HCT116 (cell line): ENCODE measurements at regions not wholly inside any gene's neighbourhood (a gene's known extent, or its start where the extent isn't known, plus 50 kb on each side); places are given as distances from the start of the nearest gene placed in this dataset.
"Not testable (repeated sequence)": the region's sequence is repeated elsewhere in the genome, so short reads cannot be mapped to it uniquely, and the experiment has no call there.

Source experiments
- ELF1 ChIP-seq: IDR thresholded peaks from 2 replicates; pipeline ENCODE4 v1.6.1; 2012; ENCODE audit warnings: low read depth, borderline replicate concordance
- EZH2 ChIP-seq: fragments of 200-600 bp; sonication (generic); IDR thresholded peaks from 2 replicates; pipeline ENCODE4 v1.6.1; 2017; ENCODE audit warnings: antibody characterized with exemption, mixed run types
- EZH2phosphoT487 ChIP-seq: fragments of 200-600 bp; IDR thresholded peaks from 2 replicates; pipeline ENCODE4 v1.6.1; 2018; ENCODE audit warnings: antibody characterized with exemption, borderline replicate concordance
- POLR2A ChIP-seq: IDR thresholded peaks from 2 replicates; pipeline ENCODE4 v1.7.0; 2011; ENCODE audit warnings: borderline replicate concordance; ENCODE audit not compliant: insufficient read depth, insufficient read length; ENCODE audit errors: extremely low read depth
- POLR2AphosphoS5 ChIP-seq: IDR thresholded peaks from 2 replicates; pipeline ENCODE4 v1.6.1; 2011; ENCODE audit warnings: mild to moderate bottlenecking, low read depth, low read length, moderate library complexity
- SIN3A ChIP-seq: IDR thresholded peaks from 2 replicates; pipeline ENCODE4 v1.6.1; 2012; ENCODE audit warnings: low read depth
- SP1 ChIP-seq: IDR thresholded peaks from 2 replicates; pipeline ENCODE4 v1.6.1; 2012; ENCODE audit warnings: low read depth
- SRF ChIP-seq: IDR thresholded peaks from 2 replicates; pipeline ENCODE4 v1.6.1; 2012; ENCODE audit warnings: low read depth
- TCF7L2 ChIP-seq: IDR thresholded peaks from 2 replicates; pipeline ENCODE4 v1.7.0; 2011; ENCODE audit warnings: borderline replicate concordance, inconsistent platforms; ENCODE audit not compliant: insufficient read depth, insufficient read length; ENCODE audit errors: extremely low read depth
- ZBTB33 ChIP-seq: IDR thresholded peaks from 2 replicates; pipeline ENCODE4 v1.6.1; 2011; ENCODE audit warnings: mild to moderate bottlenecking, low read length, moderate library complexity; ENCODE audit not compliant: insufficient replicate concordance; ENCODE audit errors: extremely low read depth
- ZNF274 ChIP-seq: fragments of 200-500 bp; sonication (Bioruptor generic); IDR thresholded peaks from 2 replicates; pipeline ENCODE4 v1.6.1; 2014; ENCODE audit warnings: mild to moderate bottlenecking, low read depth, low read length, inconsistent platforms
- TF ChIP-seq, protein P1 (sequence below): IDR thresholded peaks from 2 replicates; pipeline ENCODE4 v1.6.1; 2012; ENCODE audit warnings: low read depth
- TF ChIP-seq, protein P2 (sequence below), 3 experiments: fragments of 200-600 bp in 1 of 3; sonication (generic) in 1 of 3; IDR thresholded peaks in 2 of 3; conservative IDR thresholded peaks in 1 of 3; 2 replicates each; pipeline ENCODE4 v1.5.1; 2012 to 2017; ENCODE audit warnings: low read depth in 2 of 3, low read length in 2 of 3, antibody characterized with exemption in 1 of 3, borderline replicate concordance in 1 of 3, control low read depth in 1 of 3, mild to moderate bottlenecking in 1 of 3, mixed read lengths in 1 of 3, mixed run types in 1 of 3, moderate library complexity in 1 of 3; ENCODE audit not compliant: insufficient read depth in 1 of 3
- TF ChIP-seq, protein P3 (sequence below): IDR thresholded peaks from 2 replicates; pipeline ENCODE4 v1.6.1; 2012

DNA sequence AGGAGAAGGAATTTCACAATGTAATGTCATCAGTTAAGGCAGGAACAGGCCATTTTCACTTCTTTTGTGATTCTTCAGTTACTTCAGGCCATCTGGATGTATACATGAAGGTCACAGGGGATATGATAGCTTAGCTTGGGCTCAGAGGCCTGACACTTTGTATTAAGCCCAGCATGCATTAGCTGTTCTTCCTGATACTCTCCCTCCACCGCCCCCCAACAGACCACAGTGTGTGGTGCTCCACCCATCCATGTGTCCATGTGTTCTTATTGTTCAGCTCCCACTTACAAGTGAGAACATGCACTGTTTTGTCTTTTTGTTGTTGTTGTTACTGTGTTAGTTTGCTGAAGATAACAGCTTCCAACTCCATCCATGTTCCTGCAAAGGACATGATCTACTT, 1453.4 kb downstream of the FAM181B start:
- TF ChIP-seq SIN3A, ZNF274, EZH2phosphoT487, EZH2, TCF7L2, ELF1, POLR2AphosphoS5, ZBTB33, SRF, POLR2A, SP1: not testable (repeated sequence)
- TF ChIP-seq, protein P1, sequence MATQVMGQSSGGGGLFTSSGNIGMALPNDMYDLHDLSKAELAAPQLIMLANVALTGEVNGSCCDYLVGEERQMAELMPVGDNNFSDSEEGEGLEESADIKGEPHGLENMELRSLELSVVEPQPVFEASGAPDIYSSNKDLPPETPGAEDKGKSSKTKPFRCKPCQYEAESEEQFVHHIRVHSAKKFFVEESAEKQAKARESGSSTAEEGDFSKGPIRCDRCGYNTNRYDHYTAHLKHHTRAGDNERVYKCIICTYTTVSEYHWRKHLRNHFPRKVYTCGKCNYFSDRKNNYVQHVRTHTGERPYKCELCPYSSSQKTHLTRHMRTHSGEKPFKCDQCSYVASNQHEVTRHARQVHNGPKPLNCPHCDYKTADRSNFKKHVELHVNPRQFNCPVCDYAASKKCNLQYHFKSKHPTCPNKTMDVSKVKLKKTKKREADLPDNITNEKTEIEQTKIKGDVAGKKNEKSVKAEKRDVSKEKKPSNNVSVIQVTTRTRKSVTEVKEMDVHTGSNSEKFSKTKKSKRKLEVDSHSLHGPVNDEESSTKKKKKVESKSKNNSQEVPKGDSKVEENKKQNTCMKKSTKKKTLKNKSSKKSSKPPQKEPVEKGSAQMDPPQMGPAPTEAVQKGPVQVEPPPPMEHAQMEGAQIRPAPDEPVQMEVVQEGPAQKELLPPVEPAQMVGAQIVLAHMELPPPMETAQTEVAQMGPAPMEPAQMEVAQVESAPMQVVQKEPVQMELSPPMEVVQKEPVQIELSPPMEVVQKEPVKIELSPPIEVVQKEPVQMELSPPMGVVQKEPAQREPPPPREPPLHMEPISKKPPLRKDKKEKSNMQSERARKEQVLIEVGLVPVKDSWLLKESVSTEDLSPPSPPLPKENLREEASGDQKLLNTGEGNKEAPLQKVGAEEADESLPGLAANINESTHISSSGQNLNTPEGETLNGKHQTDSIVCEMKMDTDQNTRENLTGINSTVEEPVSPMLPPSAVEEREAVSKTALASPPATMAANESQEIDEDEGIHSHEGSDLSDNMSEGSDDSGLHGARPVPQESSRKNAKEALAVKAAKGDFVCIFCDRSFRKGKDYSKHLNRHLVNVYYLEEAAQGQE = not testable (repeated sequence)
- TF ChIP-seq, protein P2, sequence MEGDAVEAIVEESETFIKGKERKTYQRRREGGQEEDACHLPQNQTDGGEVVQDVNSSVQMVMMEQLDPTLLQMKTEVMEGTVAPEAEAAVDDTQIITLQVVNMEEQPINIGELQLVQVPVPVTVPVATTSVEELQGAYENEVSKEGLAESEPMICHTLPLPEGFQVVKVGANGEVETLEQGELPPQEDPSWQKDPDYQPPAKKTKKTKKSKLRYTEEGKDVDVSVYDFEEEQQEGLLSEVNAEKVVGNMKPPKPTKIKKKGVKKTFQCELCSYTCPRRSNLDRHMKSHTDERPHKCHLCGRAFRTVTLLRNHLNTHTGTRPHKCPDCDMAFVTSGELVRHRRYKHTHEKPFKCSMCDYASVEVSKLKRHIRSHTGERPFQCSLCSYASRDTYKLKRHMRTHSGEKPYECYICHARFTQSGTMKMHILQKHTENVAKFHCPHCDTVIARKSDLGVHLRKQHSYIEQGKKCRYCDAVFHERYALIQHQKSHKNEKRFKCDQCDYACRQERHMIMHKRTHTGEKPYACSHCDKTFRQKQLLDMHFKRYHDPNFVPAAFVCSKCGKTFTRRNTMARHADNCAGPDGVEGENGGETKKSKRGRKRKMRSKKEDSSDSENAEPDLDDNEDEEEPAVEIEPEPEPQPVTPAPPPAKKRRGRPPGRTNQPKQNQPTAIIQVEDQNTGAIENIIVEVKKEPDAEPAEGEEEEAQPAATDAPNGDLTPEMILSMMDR (IDR thresholded peaks at IDR 0.05 in 2 of 3, conservative IDR thresholded peaks at IDR 0.05 in 1 of 3; ENCODE audit: borderline replicate concordance in 1 of 3, insufficient read depth in 1 of 3, low read depth in 2 of 3, low read length in 2 of 3) = not testable (repeated sequence)
- TF ChIP-seq, protein P3, sequence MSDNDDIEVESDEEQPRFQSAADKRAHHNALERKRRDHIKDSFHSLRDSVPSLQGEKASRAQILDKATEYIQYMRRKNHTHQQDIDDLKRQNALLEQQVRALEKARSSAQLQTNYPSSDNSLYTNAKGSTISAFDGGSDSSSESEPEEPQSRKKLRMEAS = not testable (repeated sequence)
